GM23338 (cell line): ENCODE measurements at regions not wholly inside any gene's neighbourhood (a gene's known extent, or its start where the extent isn't known, plus 50 kb on each side); places are given as distances from the start of the nearest gene placed in this dataset.

ENCODE experiments used
- ATAC-seq: fragments of 200-7000 bp; cut with Tn5 transposase; 3 replicates; pipeline ENCODE4 v1.9.1; 2020
- DNase-seq: peaks from one replicate; pipeline ENCODE4 v3.0.0-alpha.2; 2015; ENCODE audit warnings: low spot score
- H2AFZ ChIP-seq: fragments of 200-600 bp; sonication (generic); 2 replicates; pipeline ENCODE4 v1.8.0; 2016; ENCODE audit warnings: antibody characterized with exemption, mild to moderate bottlenecking, moderate library complexity
- H3F3A ChIP-seq: fragments of 200-600 bp; sonication (generic); replicated peaks from 2 replicates; pipeline ENCODE4 v1.8.0; 2017; ENCODE audit warnings: antibody characterized with exemption, mixed run types, low read depth
- H3K27ac ChIP-seq: fragments of 200-600 bp; sonication (generic); 2 replicates; pipeline ENCODE4 v1.6.1; 2016; ENCODE audit warnings: low read depth
- H3K27me3 ChIP-seq: fragments of 200-600 bp; sonication (generic); 2 replicates; pipeline ENCODE4 v1.8.0; 2016; ENCODE audit warnings: mild to moderate bottlenecking, mixed run types, moderate library complexity; ENCODE audit not compliant: insufficient read depth
- H3K36me3 ChIP-seq: fragments of 200-600 bp; sonication (generic); 2 replicates; pipeline ENCODE4 v1.8.0; 2016; ENCODE audit warnings: mild to moderate bottlenecking; ENCODE audit not compliant: insufficient read depth
- H3K4me1 ChIP-seq: fragments of 200-600 bp; sonication (generic); 2 replicates; pipeline ENCODE4 v1.8.0; 2016; ENCODE audit warnings: mild to moderate bottlenecking, moderate library complexity; ENCODE audit not compliant: insufficient read depth
- H3K4me2 ChIP-seq: fragments of 200-600 bp; sonication (generic); 2 replicates; pipeline ENCODE4 v1.7.1; 2017; ENCODE audit warnings: mixed run types
- H3K4me3 ChIP-seq: fragments of 200-600 bp; sonication (generic); 2 replicates; pipeline ENCODE4 v1.6.1; 2016; ENCODE audit warnings: mixed run types
- H3K79me2 ChIP-seq: fragments of 200-600 bp; sonication (generic); replicated peaks from 2 replicates; pipeline ENCODE4 v1.8.0; 2017; ENCODE audit warnings: mild to moderate bottlenecking; ENCODE audit not compliant: insufficient read depth
- H3K9me2 ChIP-seq: fragments of 200-600 bp; sonication (generic); 2 replicates; pipeline ENCODE4 v1.8.0; 2017; ENCODE audit not compliant: insufficient read depth
- H4K20me1 ChIP-seq: fragments of 200-600 bp; sonication (generic); replicated peaks from 2 replicates; pipeline ENCODE4 v1.8.0; 2017; ENCODE audit warnings: mild to moderate bottlenecking; ENCODE audit not compliant: insufficient read depth
- H3K27ac Mint-ChIP-seq: 2 replicates; pipeline ENCODE4 v1.8.0; 2020; ENCODE audit warnings: inconsistent platforms, mild to moderate bottlenecking, moderate library complexity, mixed read lengths
- H3K27me3 Mint-ChIP-seq: 3 replicates; pipeline ENCODE4 v1.8.0; 2022; ENCODE audit warnings: low read depth, mild to moderate bottlenecking, moderate library complexity, mixed read lengths, inconsistent platforms; ENCODE audit not compliant: insufficient read depth, poor library complexity
- H3K36me3 Mint-ChIP-seq: 3 replicates; pipeline ENCODE4 v1.8.0; 2021; ENCODE audit warnings: low read depth, mild to moderate bottlenecking, inconsistent platforms, moderate library complexity, mixed read lengths
- H3K4me1 Mint-ChIP-seq: 3 replicates; pipeline ENCODE4 v1.8.0; 2020; ENCODE audit warnings: mild to moderate bottlenecking, inconsistent platforms, mixed read lengths
- H3K4me3 Mint-ChIP-seq: 3 replicates; pipeline ENCODE4 v1.8.0; 2021; ENCODE audit warnings: moderate library complexity, mild to moderate bottlenecking, inconsistent platforms, mixed read lengths
- H3K9me3 Mint-ChIP-seq: 3 replicates; pipeline ENCODE4 v1.8.0; 2020; ENCODE audit warnings: moderate library complexity, mild to moderate bottlenecking, inconsistent platforms, mixed read lengths
- CREB1 ChIP-seq: fragments of 250-450 bp; sonication (Bioruptor Pico); IDR thresholded peaks from 2 replicates; pipeline ENCODE4 v1.5.0; 2020; ENCODE audit warnings: low read depth, mild to moderate bottlenecking, moderate library complexity
- CTCF ChIP-seq, 2 experiments: fragments of 200-600 bp in 1 of 2; sonication (generic) in 1 of 2; conservative IDR thresholded peaks; 2 replicates each; pipeline versions ENCODE4 v1.5.1 to v1.6.1; 2016 to 2017; ENCODE audit warnings: antibody characterized with exemption in 2 of 2, low read depth in 2 of 2, mild to moderate bottlenecking in 2 of 2, moderate library complexity in 1 of 2
- EZH2 ChIP-seq: fragments of 200-600 bp; sonication (generic); IDR thresholded peaks from one replicate; pipeline ENCODE4 v1.8.0; 2017; ENCODE audit warnings: antibody characterized with exemption, mild to moderate bottlenecking, low read depth; ENCODE audit not compliant: unreplicated experiment
- EZH2phosphoT487 ChIP-seq: fragments of 200-600 bp; sonication (generic); IDR thresholded peaks from one replicate; pipeline ENCODE4 v1.8.1; 2018; ENCODE audit warnings: antibody characterized with exemption; ENCODE audit not compliant: unreplicated experiment
- JUNB ChIP-seq: IDR thresholded peaks from one replicate; pipeline ENCODE4 v1.6.1; 2016; ENCODE audit warnings: antibody characterized with exemption; ENCODE audit not compliant: unreplicated experiment
- STAT1 ChIP-seq: IDR thresholded peaks from one replicate; pipeline ENCODE4 v1.6.1; 2016; ENCODE audit warnings: antibody characterized with exemption; ENCODE audit not compliant: unreplicated experiment
- ZNF114 ChIP-seq: fragments of 250-450 bp; sonication (Bioruptor Pico); IDR thresholded peaks from 2 replicates; pipeline ENCODE4 v1.5.0; 2020; ENCODE audit warnings: mild to moderate bottlenecking, moderate library complexity
- ZNF462 ChIP-seq: fragments of 250-450 bp; sonication (Bioruptor Pico); IDR thresholded peaks from 2 replicates; pipeline ENCODE4 v1.5.0; 2020; ENCODE audit warnings: mild to moderate bottlenecking, moderate library complexity

- Mint-ChIP-seq H3K9me3 (peaks cover 61% of the 10 kb centered on the region), H3K27ac (no peak overlapping the region), H3K36me3 (peaks cover 5% of the 10 kb centered on the region; the same call in 2 of the 3 replicates), H3K4me3 (no peak overlapping the region), H3K4me1 (no peaks in the 10 kb centered on the region), H3K27me3 (no peaks in the 10 kb centered on the region)
- Histone ChIP-seq H3K79me2 (no peaks in the 10 kb centered on the region), H3K9me2 (no peaks in the 10 kb centered on the region), H3K4me3 (no peak overlapping the region; the same call in 1 of the 2 replicates), H3K4me1 (no peaks in the 10 kb centered on the region), H2AFZ (no peak overlapping the region), H3K27ac (no peak overlapping the region), H3K36me3 (0 out of 2 replicates have a peak, but pooled peaks cover 3% of the 10 kb centered on the region), H3K4me2 (no peak overlapping the region), H4K20me1 (no peaks in the 10 kb centered on the region), H3K27me3 (no peaks in the 10 kb centered on the region), H3F3A (no peaks in the 10 kb centered on the region)
- no peak for TF ChIP-seq CTCF (conservative IDR thresholded peaks at IDR 0.05; ENCODE audit: low read depth in 2 of 2)
- no peak for TF ChIP-seq JUNB
- TF ChIP-seq STAT1: no peak
- no peak for TF ChIP-seq EZH2phosphoT487
- TF ChIP-seq ZNF114: no peak
- no peak for TF ChIP-seq CREB1 (CRISPR knock-in tag)
- TF ChIP-seq EZH2: no peak
- no peak for TF ChIP-seq ZNF462 (CRISPR knock-in tag)
- no peak for ATAC-seq
- DNase-seq: no peak
Observed at GRCh38 chr18:71936744-71937143, 607.4 kb downstream of the CBLN2 start.
